Prostate gland (tissue), 2 donors: ENCODE measurements at regions not wholly inside any gene's neighbourhood (a gene's known extent, or its start where the extent isn't known, plus 50 kb on each side); places are given as distances from the start of the nearest gene placed in this dataset.

ENCODE experiments used
- DNase-seq: peaks from one replicate; pipeline ENCODE4 v3.0.0-alpha.2; 2019; ENCODE audit warnings: low spot score
- H3K27ac ChIP-seq, 2 donors: fragments of 200-600 bp; sonication (generic); 2 replicates each; pipeline ENCODE4 v1.5.1; 2017 to 2019
- H3K27me3 ChIP-seq: fragments of 200-600 bp; sonication (generic); replicated peaks from 2 replicates; pipeline ENCODE4 v1.5.1; 2019; ENCODE audit not compliant: insufficient read depth
- H3K36me3 ChIP-seq, 2 donors: fragments of 200-600 bp; sonication (generic); 1 replicate in 1 of 2; 2 replicates in 1 of 2; pipeline versions ENCODE4 v1.5.1 to v1.8.1; 2017 to 2019
- H3K4me1 ChIP-seq: fragments of 200-600 bp; sonication (generic); replicated peaks from 2 replicates; pipeline ENCODE4 v1.5.1; 2019
- H3K4me3 ChIP-seq, 2 donors: fragments of 200-600 bp; sonication (generic); 2 replicates each; pipeline ENCODE4 v1.5.1; 2017 to 2019
- H3K9me3 ChIP-seq: fragments of 200-600 bp; sonication (generic); 2 replicates; pipeline ENCODE4 v1.5.1; 2017
- CTCF ChIP-seq, 4 experiments: fragments of 200-600 bp in 2 of 4; fragments of 450-650 bp in 2 of 4; sonication (generic) in 2 of 4; IDR thresholded peaks; 1 replicate in 3 of 4; 2 replicates in 1 of 4; pipeline ENCODE4 v1.5.1; 2016 to 2019; ENCODE audit warnings: antibody characterized with exemption in 4 of 4, mild to moderate bottlenecking in 2 of 4, moderate library complexity in 2 of 4
- POLR2A ChIP-seq: fragments of 450-650 bp; IDR thresholded peaks from one replicate; pipeline ENCODE4 v1.6.1; 2016; ENCODE audit warnings: antibody characterized with exemption, mild to moderate bottlenecking
- POLR2AphosphoS5 ChIP-seq: sonication (generic); formaldehyde crosslinking; IDR thresholded peaks from one replicate; pipeline ENCODE4 v1.6.1; 2017; ENCODE audit warnings: antibody characterized with exemption
- WGBS: methylation state at CpG from one replicate; pipeline ENCODE4 v1.1.5; 2018; 5-methylcytosine and 5-hydroxymethylcytosine counted together
- intact Hi-C: fragments of 100-400 bp; cut with DNase I; formaldehyde crosslinking; loops from one replicate; pipeline ENCODE4 v1.14.2; 2022

- TF ChIP-seq CTCF (IDR thresholded peaks at IDR 0.05) = no peak
- TF ChIP-seq POLR2A = no peak
- TF ChIP-seq POLR2AphosphoS5 = no peak
- H3K4me3 ChIP-seq = no peak overlapping the region
- no peaks in the 10 kb centered on the region for H3K9me3 ChIP-seq
- H3K4me1 ChIP-seq = no peaks in the 10 kb centered on the region
- H3K36me3 ChIP-seq = no peaks in the 10 kb centered on the region
- no peak for DNase-seq
- WGBS = 59% methylated on average over 2 of the region's 2 CpGs
- no peak overlapping the region for H3K27ac ChIP-seq
- intact Hi-C loops = no loop called here
- H3K27me3 ChIP-seq = no peaks in the 10 kb centered on the region
Measured at GRCh38 chr6:2611092-2611491, 139.6 kb downstream of the MYLK4 start.

- TF ChIP-seq POLR2A = no peak
- TF ChIP-seq CTCF (IDR thresholded peaks at IDR 0.05) = no peak
- Histone ChIP-seq H3K9me3 (no peaks in the 10 kb centered on the region), H3K4me3 (no peak overlapping the region), H3K4me1 (no peaks in the 10 kb centered on the region), H3K27me3 (no peaks in the 10 kb centered on the region), H3K27ac (no peak overlapping the region), H3K36me3 (no peaks in the 10 kb centered on the region)
- no peak for DNase-seq
- intact Hi-C loops = no loop called here
- 18% methylated on average over 4 of the region's 4 CpGs for WGBS
Measured at GRCh38 chr6:2608503-2608902, 142.2 kb downstream of the MYLK4 start.

- Histone ChIP-seq H3K27ac (no peak overlapping the region), H3K4me1 (no peaks in the 10 kb centered on the region), H3K27me3 (no peaks in the 10 kb centered on the region), H3K36me3 (no peaks in the 10 kb centered on the region), H3K4me3 (no peak overlapping the region), H3K9me3 (no peaks in the 10 kb centered on the region)
- TF ChIP-seq CTCF (IDR thresholded peaks at IDR 0.05) (no peak), POLR2A (no peak), POLR2AphosphoS5 (no peak)
- intact Hi-C loops = no loop called here
- 86% methylated on average over 3 of the region's 3 CpGs for WGBS
- DNase-seq = no peak
Measured at GRCh38 chr6:2600363-2600762, 150.4 kb downstream of the MYLK4 start.

GRCh38 chr6:2599817-2600216, 150.9 kb downstream of the MYLK4 start:
- Histone ChIP-seq H3K27ac (no peak overlapping the region), H3K27me3 (no peaks in the 10 kb centered on the region), H3K4me3 (no peak overlapping the region), H3K9me3 (no peaks in the 10 kb centered on the region), H3K4me1 (no peaks in the 10 kb centered on the region), H3K36me3 (no peaks in the 10 kb centered on the region)
- TF ChIP-seq POLR2A = no peak
- 97% methylated on average over 5 of the region's 5 CpGs for WGBS
- intact Hi-C loops = no loop called here
- no peak for DNase-seq

GRCh38 chr6:2598867-2599266, 151.9 kb downstream of the MYLK4 start:
- 94% methylated on average over 6 of the region's 6 CpGs for WGBS
- no peaks in the 10 kb centered on the region for H3K4me1 ChIP-seq
- intact Hi-C loops = no loop called here
- DNase-seq = no peak
- H3K36me3 ChIP-seq = no peaks in the 10 kb centered on the region
- H3K9me3 ChIP-seq = no peaks in the 10 kb centered on the region
- no peaks in the 10 kb centered on the region for H3K27me3 ChIP-seq
- H3K27ac ChIP-seq = no peak overlapping the region
- no peak for TF ChIP-seq POLR2A
- no peak for TF ChIP-seq POLR2AphosphoS5
- no peak for TF ChIP-seq CTCF (IDR thresholded peaks at IDR 0.05)
- H3K4me3 ChIP-seq = no peak overlapping the region
